Fibroblast of lung (primary cell): ENCODE measurements at regions not wholly inside any gene's neighbourhood (a gene's known extent, or its start where the extent isn't known, plus 50 kb on each side); places are given as distances from the start of the nearest gene placed in this dataset.

Experiments used
- DNase-seq, 2 donors: peaks; one replicate each; pipeline versions ENCODE4 v3.0.0 to v3.0.0-alpha.2; 2010; ENCODE audit warnings: low read depth in 2 of 2
- H2AFZ ChIP-seq: 2 replicates; pipeline ENCODE4 v1.5.1; 2012; ENCODE audit warnings: low read length, control low read depth, inconsistent platforms
- H3K27ac ChIP-seq: 2 replicates; pipeline ENCODE4 v1.5.1; 2011; ENCODE audit warnings: low read length, control low read depth; ENCODE audit not compliant: insufficient read depth
- H3K27me3 ChIP-seq: 2 replicates; pipeline ENCODE4 v1.5.1; 2011; ENCODE audit warnings: mild to moderate bottlenecking, low read length; ENCODE audit not compliant: control insufficient read depth, insufficient read depth
- H3K36me3 ChIP-seq: 2 replicates; pipeline ENCODE4 v1.5.1; 2011; ENCODE audit warnings: low read length; ENCODE audit not compliant: control insufficient read depth, insufficient read depth
- H3K4me1 ChIP-seq: 2 replicates; pipeline ENCODE4 v1.5.1; 2011; ENCODE audit warnings: low read length; ENCODE audit not compliant: control insufficient read depth, insufficient read depth; ENCODE audit errors: extremely low read depth
- H3K4me2 ChIP-seq: 2 replicates; pipeline ENCODE4 v1.5.1; 2011; ENCODE audit warnings: low read length, control low read depth; ENCODE audit not compliant: insufficient read depth; ENCODE audit errors: extremely low read depth
- H3K4me3 ChIP-seq, 4 experiments: fragments of 200-600 bp in 1 of 4; sonication (generic) in 1 of 4; replicated peaks in 1 of 4; 2 replicates each; pipeline ENCODE4 v1.5.1; 2011 to 2016; ENCODE audit warnings: low read length in 4 of 4, low read depth in 3 of 4, mild to moderate bottlenecking in 3 of 4, control low read depth in 2 of 4, inconsistent platforms in 1 of 4, mixed read lengths in 1 of 4; ENCODE audit not compliant: insufficient read depth in 1 of 4; ENCODE audit errors: control extremely low read depth in 1 of 4
- H3K79me2 ChIP-seq: 2 replicates; pipeline ENCODE4 v1.5.1; 2012; ENCODE audit warnings: mild to moderate bottlenecking, low read length, inconsistent platforms; ENCODE audit not compliant: control insufficient read depth, insufficient read depth
- H3K9ac ChIP-seq: 2 replicates; pipeline ENCODE4 v1.5.1; 2011; ENCODE audit warnings: mild to moderate bottlenecking, low read length, control low read depth; ENCODE audit not compliant: insufficient read depth
- H3K9me3 ChIP-seq: 2 replicates; pipeline ENCODE4 v1.5.1; 2012; ENCODE audit warnings: low read depth, low read length; ENCODE audit not compliant: control insufficient read depth, insufficient read depth
- H4K20me1 ChIP-seq: 2 replicates; pipeline ENCODE4 v1.5.1; 2011; ENCODE audit warnings: low read length; ENCODE audit not compliant: control insufficient read depth, insufficient read depth; ENCODE audit errors: extremely low read depth
- CTCF ChIP-seq, 2 donors: IDR thresholded peaks in 1 of 2; conservative IDR thresholded peaks in 1 of 2; 1 replicate in 1 of 2; 2 replicates in 1 of 2; pipeline ENCODE4 v1.5.1; 2011 to 2012; ENCODE audit warnings: low read length in 2 of 2, control low read depth in 1 of 2, inconsistent platforms in 1 of 2, low read depth in 1 of 2, mild to moderate bottlenecking in 1 of 2
- EZH2 ChIP-seq: IDR thresholded peaks from 2 replicates; pipeline ENCODE4 v1.5.1; 2012; ENCODE audit warnings: low read length, control low read depth, mild to moderate bottlenecking; ENCODE audit errors: missing control alignments

- no peaks in the 10 kb centered on the region for H3K36me3 ChIP-seq
- no peaks in the 10 kb centered on the region for H3K79me2 ChIP-seq
- H3K4me2 ChIP-seq = no peak overlapping the region
- DNase-seq = no peak
- H3K4me1 ChIP-seq = no peaks in the 10 kb centered on the region
- no peak overlapping the region for H2AFZ ChIP-seq
- H4K20me1 ChIP-seq = no peaks in the 10 kb centered on the region
- TF ChIP-seq EZH2 = no peak
- no peak for TF ChIP-seq CTCF (conservative IDR thresholded peaks at IDR 0.05 in 1 of 2, IDR thresholded peaks at IDR 0.05 in 1 of 2; ENCODE audit: low read depth in 1 of 2, low read length in 2 of 2)
- H3K27ac ChIP-seq = no peak overlapping the region
- no peak overlapping the region for H3K9ac ChIP-seq
- H3K4me3 ChIP-seq = no peak overlapping the region
- H3K27me3 ChIP-seq = no peaks in the 10 kb centered on the region
- H3K9me3 ChIP-seq = no peaks in the 10 kb centered on the region
Observed at GRCh38 chr4:120130786-120131185, 64.1 kb upstream of the MAD2L1 start.
